Suppressor macrophage treated with lipopolysaccharide for 1 hour (primary cell): ENCODE measurements at regions not wholly inside any gene's neighbourhood (a gene's known extent, or its start where the extent isn't known, plus 50 kb on each side); places are given as distances from the start of the nearest gene placed in this dataset.

Experiments
- DNase-seq, 3 donors: peaks; one replicate each; pipeline ENCODE4 v3.0.0-alpha.2; 2020 to 2022

DNA sequence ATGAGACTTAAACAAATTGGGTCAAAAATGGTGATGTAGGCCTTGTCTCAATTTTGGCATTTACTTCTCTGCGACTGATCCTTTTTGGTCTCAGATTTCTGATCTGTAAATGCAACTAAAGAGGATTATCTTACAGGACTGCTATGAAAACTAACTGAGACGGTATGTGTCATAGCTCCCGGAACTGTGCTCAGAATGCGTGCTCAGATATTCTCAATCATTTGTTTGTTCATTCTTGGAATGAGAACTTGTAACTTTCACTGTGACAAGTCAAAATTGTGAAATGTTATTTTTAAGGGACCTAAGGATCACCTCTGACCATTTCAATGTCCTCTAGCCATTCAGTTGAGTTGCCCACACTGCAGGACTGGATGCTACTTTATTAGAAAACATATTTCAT lies 498.2 kb upstream of the PIK3C3 start:
- no peak for DNase-seq

DNA sequence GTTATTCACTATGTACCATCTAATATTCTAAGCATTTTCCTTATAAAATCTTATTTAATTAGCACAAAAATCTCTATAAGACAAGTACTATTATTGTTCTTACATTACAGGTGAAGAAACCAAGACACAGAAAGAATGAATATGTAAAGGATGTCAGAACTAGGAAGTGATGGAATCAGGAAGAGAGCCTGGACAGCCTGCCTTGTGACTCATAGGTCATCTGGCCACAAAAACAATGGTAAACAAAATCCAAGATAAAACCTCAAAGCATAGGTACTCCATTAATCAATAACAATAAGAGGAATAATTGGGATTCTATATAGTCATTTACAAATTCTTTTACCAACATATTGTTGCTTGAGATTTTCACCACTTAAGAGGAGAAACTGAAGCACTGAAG lies 505.4 kb upstream of the PIK3C3 start:
- DNase-seq = no peak

DNA sequence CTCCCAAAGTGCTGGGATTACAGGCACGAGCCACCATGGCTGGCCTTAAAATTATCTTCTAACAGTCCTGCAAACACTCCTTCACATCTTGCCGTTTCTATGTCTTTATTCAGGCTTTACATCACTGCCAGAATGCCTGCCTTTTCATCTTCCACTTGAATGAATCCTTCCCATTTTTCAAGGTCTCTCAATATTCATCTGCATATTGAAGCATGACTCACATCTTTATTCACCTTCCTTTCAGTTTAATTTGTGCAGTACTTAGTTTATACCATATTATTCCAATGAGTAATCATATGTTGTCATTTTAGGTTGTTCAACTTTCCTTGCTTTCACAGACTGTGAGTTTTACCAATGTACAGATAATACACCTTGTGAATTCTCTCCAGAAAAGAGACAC lies 510.1 kb upstream of the PIK3C3 start:
- no peak for DNase-seq

DNA sequence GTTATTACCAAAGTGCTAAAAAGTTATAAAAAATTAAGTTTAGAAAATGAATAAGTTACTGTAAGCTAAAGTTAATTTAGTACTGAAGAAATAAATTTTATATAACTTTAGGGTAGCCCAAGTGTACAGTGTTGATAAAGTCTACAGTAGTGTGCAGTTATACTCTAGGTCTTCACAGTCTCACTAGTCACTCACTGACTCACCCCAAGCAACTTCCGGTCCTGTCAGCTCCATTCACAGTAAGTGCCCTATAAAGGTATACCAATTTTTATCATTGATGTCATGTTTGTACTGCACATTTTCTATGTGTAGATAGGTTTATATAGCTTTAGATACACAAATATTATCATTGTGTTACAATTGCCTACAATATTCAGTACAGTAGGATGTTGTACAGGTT lies 518.3 kb upstream of the PIK3C3 start:
- DNase-seq = no peak

DNA sequence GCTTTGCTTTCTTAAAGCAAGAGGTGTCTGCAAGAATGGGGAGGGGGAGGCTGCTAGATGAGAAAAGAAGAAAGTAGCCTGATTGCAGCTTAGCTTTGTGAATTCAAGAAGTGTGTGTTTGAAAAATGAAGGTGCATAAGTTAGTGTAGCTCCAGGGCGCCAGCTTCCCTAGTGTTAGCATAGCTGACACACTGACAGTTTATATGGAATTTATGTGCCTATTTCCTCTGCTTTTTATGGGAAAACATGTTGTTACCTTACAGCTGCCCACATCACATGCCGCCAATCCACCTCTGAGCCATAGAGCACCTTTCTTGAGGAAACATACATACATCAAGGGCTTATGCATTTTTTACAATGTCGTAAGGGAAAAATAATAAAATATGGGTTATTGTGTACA lies 536.4 kb upstream of the PIK3C3 start:
- DNase-seq = no peak

DNA sequence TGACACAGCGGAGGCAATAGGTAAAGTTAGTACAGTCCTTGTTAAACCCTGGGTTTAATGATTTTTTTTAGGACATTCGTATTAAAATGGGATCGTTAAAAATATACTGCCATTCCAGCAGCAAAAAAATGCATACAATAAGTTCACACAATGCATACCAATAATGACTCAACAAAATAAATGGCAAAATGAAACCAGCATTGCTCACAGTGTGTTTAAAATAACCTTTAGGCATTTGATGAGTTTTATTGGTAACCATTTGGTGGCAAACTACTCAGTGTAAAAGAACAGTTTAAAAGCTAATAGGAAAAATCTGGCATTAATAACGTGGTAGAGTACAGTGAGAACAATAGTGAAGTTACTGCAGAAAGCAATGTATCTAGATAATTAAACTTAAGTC lies 539.0 kb upstream of the PIK3C3 start:
- DNase-seq = no peak

DNA sequence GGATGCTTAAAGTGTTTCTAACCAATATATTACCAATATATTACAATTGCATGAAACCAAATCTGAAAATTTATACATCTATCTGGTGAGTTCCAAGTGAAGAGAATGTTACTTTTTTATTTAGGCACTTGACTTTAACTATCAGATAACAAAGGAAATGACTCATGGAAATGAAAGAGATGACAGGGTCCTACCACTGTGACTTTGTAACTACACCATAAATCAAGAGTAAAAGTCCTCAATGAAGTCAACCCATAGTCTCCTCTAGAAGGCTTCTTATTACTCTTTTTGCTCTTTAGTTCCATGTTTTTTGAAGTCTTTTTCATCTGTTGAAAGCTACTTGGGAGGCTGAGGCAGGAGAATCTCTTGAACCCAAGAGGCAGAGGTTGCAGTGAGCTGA lies 545.0 kb upstream of the PIK3C3 start:
- DNase-seq = no peak

DNA sequence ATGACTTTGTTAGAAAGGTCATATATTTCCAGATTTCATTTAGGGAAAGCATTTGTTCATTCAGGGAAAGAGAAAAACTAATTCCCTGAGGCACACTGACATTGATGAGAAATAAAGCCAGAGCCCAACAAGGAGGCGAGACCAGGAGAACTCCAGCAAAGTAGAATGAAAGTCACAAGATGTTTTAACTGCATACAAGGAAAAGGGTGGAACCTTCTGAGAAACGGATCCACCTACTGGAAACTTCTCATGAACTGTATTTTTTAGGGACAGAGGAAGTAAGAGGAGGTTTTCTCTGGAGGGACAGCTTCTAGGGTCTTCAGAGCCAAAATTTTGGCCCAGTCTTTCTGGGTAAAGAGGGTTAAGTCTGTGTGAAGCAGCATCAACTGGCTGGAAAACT lies 548.2 kb upstream of the PIK3C3 start:
- no peak for DNase-seq

DNA sequence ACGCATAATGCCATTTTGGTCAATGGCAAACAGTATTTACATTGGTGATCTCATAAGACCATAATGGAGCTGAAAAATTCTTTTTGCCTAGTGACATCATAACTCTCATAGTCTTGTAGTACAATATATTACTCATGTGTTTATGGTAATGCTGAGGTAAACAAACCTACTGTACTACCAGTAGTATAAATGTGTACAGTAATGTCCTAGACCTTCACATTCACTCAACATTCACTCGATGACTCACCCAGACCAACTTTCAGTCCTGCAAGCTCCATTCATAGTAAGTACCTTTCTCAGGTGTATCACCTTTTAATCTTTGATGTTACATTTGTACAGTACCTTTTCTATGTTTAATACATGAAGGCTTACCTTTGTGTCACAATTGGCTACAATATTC lies 558.2 kb upstream of the PIK3C3 start:
- no peak for DNase-seq

DNA sequence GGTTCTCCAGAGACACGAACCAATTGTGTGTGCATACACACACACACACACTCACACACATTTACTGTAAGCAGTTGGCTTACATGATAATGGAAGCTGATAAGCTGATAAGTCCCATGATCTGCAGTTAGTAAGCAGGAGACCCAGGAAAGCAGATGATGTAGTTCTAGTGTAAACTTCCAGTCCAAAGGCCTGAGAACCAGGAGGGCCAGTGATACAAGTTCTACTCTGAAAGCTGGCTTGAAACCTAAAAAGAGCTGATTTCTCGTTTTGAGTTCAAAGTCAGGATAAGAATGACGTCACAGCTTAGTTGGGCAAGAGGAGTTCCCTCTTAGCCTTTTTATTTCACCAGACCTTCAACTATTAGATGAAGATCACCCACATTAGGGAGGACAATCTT lies 558.8 kb upstream of the PIK3C3 start:
- no peak for DNase-seq

DNA sequence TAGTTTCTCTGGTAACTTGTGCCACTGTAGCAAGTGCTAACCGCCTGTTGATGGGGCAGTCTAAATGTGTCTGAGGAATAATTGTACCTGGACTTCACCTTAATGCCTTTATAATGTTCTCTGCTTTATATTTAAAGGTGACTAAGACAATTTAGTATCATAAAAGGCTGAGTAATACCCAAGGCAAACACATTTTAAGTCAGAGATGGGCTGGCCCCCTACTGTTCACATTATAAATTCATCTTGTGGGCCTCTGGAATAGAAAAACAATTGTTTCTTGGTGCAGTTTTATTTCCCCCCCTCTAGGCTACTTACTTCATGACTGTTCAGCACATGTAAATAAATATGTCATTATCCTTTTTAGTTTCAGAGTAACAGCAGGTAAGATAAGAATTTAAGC lies 559.3 kb upstream of the PIK3C3 start:
- no peak for DNase-seq

DNA sequence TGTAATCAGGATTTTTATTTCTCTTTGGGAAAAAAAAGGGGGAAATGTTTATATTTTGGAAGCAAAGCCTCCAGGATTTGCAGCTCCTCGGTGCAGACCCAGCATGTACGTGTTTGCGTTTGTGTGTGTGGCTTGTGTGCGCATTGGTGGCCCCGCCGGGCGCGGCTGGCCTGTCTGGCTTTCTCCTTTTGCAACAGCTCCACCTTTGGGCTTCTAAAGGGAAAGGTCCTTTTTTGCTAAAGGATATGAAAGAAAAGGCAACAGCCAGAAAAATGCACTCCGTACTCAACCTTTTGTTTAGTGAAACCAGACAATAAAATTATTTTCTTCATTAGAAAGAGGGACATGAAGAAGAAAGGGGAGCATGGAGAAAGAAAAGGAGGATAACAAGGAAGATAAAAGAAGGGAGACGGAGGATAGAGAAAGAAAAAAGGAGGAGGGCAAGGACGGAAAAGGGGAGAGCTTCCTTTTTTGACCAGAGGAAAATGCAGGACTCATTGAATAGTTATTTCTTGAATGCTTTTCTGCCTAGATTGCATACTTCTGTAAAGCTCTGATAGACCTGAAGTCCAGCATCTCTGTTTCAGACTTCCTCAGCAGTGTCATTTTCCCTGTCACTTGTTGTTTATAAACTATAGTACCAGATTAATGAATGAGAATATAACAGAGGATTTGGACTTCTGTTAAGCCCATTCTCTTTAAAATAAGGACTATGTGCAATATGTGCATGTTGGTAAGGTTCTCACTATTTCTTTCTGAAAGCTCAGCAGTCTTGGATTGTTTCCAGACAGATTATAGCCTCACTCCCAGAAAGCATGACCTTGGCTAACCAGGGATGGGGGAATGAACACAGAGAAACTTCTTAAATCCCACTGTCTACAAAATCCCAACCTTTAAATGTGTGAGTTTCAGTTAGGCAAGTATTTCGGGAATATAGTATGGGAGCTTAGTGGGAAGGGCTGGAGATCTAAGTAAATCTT lies 563.1 kb upstream of the PIK3C3 start:
- peak in 1 of 3 donors; percentile 11 for DNase-seq

DNA sequence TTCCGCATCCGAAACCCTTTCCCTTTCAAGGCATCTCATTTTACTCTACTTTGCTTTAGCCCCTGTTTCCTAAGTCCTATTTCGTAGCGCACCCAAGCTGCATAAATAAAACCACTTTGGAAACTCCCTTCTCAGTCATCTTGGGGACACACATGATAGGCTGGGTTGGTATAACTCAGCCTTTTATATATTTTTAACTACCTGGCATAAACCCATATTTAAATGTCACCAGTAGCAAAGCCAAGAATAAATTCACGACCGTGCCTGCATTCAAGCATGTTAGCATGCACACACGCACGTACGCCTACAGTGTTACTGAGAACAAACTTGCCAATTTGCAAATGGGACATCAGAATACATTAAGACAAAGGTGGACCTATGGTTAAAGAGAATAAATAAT lies 564.7 kb upstream of the PIK3C3 start:
- DNase-seq = no peak

DNA sequence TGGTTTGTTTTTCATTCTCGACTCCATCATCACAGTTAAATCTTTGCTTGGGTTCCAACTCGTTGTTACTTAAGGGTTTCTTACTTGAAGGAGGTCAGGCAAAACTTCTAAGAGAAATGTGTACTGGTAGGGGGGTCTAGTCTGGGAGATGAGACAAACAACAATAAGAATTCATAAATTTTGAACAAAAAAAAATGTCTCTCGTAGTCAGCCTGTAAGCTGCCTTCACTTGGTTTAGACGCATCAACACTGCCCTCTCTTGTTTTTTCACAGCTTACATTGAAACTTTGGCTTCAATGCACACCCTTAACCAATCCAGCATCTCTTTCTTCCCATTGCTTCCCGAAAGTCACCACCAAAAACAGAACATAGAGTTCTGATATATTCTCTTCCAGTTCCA lies 576.4 kb upstream of the PIK3C3 start:
- no peak for DNase-seq

DNA sequence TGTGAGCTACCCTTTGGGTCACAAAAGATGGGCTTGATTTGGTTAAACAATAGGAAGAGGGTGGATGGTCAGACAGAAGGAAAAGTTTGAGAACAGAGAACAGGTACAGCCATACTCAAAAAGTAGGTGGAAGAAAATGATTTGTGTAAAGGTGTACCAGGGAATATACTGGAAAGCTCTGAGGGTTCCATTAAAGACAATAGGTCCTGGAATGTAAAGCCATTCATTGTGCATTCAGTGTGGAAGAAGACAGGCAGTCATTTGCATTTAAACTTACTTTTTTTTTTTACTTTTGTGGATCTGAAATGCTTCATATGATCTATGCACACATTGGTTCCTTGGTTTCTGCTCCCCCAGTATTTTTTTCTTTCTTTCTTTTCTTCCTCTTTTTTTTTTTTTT lies 581.4 kb upstream of the PIK3C3 start:
- DNase-seq = no peak

DNA sequence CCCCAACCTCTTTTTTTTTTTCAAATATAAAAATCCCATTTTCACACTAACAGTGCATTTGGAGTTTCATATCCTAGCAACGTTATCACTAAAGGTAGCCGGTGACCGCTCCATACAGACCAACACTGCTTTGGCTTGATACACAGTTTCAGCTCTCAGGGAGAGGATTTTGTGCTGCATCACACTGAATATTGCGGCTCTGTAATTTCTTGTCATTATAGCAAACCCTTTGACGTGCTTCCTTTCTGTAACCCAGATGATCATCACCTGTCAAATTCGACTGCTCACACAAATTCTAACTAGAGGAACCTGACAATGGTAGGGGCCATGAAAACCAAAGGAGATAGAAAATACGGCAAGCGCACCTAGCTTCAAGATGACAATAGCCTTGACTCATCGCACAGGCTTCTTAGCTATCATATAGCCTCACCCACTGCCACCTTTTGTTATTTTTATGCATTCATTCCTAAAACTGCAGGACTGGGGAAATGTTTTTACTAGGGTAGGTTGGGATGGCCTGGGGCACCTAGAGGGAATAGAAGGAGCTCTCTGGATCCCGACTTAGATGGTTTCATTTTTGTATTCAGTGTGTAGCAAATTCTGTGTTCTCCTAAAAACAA lies 582.9 kb upstream of the PIK3C3 start:
- no peak for DNase-seq

DNA sequence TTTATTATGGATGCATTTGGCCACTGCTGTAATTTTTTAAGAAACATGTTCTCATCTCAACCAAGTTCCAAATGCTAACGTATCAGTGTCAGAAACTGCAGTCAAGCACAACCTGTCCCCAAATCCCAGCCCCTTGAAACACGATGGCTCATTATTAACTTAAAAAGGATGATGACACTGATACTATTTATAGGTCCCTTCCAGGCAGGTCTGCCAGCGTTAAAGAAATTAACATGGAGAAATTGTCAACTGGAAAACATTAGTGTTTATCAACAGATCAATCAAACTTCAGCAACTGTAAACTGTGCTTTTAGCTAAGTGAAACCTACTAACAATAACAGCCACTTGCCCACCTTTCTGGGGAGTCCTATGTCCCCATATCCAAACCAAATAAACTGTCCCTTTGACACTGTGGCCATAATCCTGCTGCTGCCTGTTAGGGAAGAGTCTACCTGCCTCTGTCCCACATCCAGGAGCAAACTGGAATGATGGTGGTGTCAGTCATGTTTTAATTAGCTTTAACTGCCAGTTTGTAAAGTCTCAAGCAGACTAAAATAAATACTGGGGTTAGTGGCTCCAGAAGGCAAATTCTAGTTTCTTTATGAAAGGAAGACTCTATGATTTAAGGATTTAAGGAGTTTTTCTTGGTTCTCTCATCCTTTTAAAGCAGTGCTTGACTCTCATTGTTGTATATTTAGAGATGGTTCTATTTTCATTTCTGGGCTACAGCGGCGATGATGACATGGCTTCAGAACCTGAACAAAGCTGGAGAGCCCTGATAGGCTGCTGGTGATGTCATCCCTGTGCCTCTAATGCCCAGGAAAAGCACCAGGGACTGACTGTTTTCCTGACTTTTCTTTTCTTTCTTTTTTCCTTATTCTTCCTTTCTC lies 583.6 kb upstream of the PIK3C3 start:
- DNase-seq = no peak

DNA sequence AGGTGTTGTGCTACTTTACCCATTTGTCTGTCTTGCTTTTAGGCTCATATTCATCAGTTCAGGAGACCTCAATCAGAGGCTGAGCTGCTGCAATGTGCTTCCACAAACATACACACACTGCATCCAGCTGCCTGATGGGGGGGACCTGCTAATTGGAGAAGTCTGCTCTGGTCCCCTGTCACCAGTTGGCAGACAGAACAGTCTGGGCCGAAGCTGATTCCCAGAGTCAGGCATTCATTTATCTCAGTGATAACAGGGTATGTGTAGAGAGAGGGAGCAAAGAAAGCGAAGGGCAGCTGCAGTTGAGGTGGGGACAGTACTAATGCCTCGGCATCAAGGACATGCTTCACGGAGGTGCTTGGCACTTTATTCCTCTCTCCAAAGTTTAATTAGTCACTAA lies 584.3 kb upstream of the PIK3C3 start:
- no peak for DNase-seq

DNA sequence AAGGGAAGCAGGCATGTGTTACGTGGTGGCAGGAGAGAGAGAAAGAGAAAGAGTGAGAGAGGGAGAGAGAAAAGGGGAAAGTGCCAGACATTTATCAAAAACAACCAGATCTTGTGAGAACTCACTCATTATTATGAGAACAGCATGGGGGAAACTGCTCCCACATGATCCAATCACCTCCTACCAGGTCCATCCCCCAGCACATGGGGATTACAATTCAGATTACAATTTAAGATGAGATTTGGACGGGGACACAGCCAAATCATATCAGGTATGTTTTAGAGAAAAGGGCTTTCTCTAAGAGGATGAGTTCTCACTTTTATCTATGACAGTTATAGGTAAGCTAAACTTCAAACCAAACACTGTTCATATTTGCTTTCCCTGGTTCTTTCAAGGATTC lies 597.3 kb upstream of the PIK3C3 start:
- DNase-seq = no peak

DNA sequence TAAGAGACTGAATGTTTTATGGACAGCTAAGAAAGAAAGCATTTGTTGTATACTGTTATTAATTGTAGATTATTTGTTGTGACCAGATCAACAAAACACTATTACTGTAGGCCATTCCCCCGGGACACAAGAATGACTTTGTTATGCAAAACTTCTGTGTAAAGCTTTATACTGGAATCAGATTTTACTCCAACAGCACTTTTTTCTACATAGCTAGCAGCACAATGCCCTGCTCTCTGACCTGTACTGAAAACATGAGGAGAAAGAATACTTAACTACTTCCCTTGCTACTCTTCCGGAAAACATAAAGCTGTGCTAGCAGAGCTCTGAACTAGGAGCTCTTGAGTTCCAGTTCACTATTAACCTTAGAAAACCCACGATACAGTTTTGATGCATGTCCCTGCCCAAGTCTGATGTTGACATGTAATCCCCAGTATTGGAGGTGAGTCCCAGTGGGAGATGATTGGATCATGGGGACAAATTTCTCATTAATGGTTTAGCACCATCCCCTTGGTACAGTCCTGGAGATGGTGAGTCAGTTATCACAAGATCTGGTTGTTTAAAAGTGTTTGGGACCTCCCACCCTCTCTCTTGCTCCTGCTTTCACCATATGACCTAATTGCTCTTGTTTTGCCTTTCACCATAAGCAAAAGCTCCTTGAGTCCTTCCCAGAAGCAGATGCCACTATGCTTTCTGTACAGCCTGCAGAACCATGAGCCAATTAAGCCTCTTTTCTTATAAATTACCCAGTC lies 601.1 kb upstream of the PIK3C3 start:
- DNase-seq = no peak

DNA sequence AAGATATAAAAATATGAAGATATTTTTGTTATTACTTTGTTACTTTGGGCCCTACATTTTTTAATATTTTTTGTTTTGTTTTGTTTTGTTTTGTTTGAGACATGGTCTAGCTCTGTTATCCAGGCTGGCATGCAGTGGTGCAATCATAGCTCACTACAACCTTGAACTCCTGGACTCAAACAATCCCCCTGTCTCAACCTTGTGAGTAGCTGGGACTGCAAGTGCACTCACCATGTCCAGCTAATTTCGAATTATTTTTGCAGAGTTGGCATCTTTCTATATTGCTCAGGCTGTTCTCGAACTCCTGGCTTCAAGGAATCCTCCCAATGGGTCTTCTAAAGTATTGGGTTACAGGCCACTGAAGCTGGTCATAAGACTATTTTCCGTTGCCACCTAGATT lies 603.6 kb upstream of the PIK3C3 start:
- no peak for DNase-seq

DNA sequence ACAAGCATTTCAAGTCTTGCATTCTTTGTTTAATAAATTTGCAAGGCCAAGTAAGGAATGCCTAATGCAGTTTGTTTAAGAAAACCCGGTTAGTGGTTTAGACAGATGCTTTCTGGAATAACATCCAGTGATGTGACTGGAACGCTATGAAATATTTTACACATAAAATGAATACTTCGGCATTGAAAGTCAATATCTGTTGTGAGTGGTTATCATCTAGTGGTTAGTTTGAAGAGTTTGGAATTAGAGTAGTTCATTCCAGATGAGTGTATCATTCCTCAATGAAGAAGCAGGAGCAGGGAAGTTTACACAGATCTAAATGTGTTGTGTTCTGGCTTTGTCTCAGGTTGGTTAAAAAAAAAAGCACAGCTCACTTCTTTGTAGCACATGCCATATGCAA lies 608.0 kb upstream of the PIK3C3 start:
- DNase-seq = no peak

DNA sequence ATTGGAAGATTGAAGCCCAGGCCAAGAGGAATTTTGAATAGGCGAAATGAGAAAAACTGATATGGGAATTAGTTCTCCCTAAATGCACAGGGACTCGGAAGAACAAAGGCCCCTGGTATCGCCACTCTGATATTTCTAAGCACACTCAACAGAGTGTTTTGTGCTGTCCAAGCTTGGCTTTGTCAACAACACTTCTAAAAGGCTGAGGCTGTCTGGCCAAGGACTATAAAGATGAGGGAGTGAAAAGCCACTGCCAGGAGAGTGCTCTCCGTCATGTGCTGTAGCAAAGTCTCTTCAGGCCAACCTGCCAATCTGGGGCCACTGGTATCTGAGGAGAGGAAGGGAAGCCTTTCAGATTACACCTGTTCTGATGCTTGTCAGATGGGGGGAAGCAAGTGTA lies 611.2 kb upstream of the PIK3C3 start:
- no peak for DNase-seq
